ENCODE measurements at regions not wholly inside any gene's neighbourhood (a gene's known extent, or its start where the extent isn't known, plus 50 kb on each side); places are given as distances from the start of the nearest gene placed in this dataset.
"Not testable (repeated sequence)": the region's sequence is repeated elsewhere in the genome, so short reads cannot be mapped to it uniquely, and the experiment has no call there.

- DNase-seq (ENCODE audit: low read depth) = no peak
These were observed 892.1 kb upstream of the DDX18 start for GRCh38 chr2:116922414-116922813.

GRCh38 chr2:116924509-116924908, 890.0 kb upstream of the DDX18 start:
- DNase-seq (ENCODE audit: low read depth) = no peak

- DNase-seq (ENCODE audit: low read depth) = no peak
These were observed 879.2 kb upstream of the DDX18 start for GRCh38 chr2:116935097-116935814.

GRCh38 chr2:116948258-116948657, 866.2 kb upstream of the DDX18 start:
- no peak for DNase-seq (ENCODE audit: low read depth)

GRCh38 chr2:116949249-116949648, 865.2 kb upstream of the DDX18 start:
- no peak for DNase-seq (ENCODE audit: low read depth)

- DNase-seq (ENCODE audit: low read depth) = no peak
These were observed 862.2 kb upstream of the DDX18 start for GRCh38 chr2:116952254-116952653.

- no peak for DNase-seq (ENCODE audit: low read depth)
These were observed 858.8 kb upstream of the DDX18 start for GRCh38 chr2:116955646-116956045.

GRCh38 chr2:116975608-116976007, 838.9 kb upstream of the DDX18 start:
- no peak for DNase-seq (ENCODE audit: low read depth)

GRCh38 chr2:116979916-116980764, 834.4 kb upstream of the DDX18 start:
- DNase-seq (ENCODE audit: low read depth) = no peak

- DNase-seq (ENCODE audit: low read depth) = no peak
These were observed 827.0 kb upstream of the DDX18 start for GRCh38 chr2:116987447-116987846.

GRCh38 chr2:116988303-116988702, 826.2 kb upstream of the DDX18 start:
- DNase-seq (ENCODE audit: low read depth) = no peak

GRCh38 chr2:117019357-117019756, 795.1 kb upstream of the DDX18 start:
- DNase-seq (ENCODE audit: low read depth) = no peak

GRCh38 chr2:117027646-117028045, 786.8 kb upstream of the DDX18 start:
- DNase-seq (ENCODE audit: low read depth) = no peak

- DNase-seq (ENCODE audit: low read depth) = not testable (repeated sequence)
These were observed 785.8 kb upstream of the DDX18 start for GRCh38 chr2:117028708-117029107.

GRCh38 chr2:117055499-117056375, 758.8 kb upstream of the DDX18 start:
- DNase-seq (ENCODE audit: low read depth) = no peak

GRCh38 chr2:117056376-117056748, 758.1 kb upstream of the DDX18 start:
- DNase-seq (ENCODE audit: low read depth) = no peak

GRCh38 chr2:117057016-117057415, 757.5 kb upstream of the DDX18 start:
- DNase-seq (ENCODE audit: low read depth) = no peak

GRCh38 chr2:117058366-117058765, 756.1 kb upstream of the DDX18 start:
- DNase-seq (ENCODE audit: low read depth) = no peak

GRCh38 chr2:117064021-117064420, 750.5 kb upstream of the DDX18 start:
- DNase-seq (ENCODE audit: low read depth) = no peak

- DNase-seq (ENCODE audit: low read depth) = no peak
These were observed 748.6 kb upstream of the DDX18 start for GRCh38 chr2:117065912-117066311.

- DNase-seq (ENCODE audit: low read depth) = no peak
These were observed 746.6 kb upstream of the DDX18 start for GRCh38 chr2:117067900-117068299.

- DNase-seq (ENCODE audit: low read depth) = no peak
These were observed 746.1 kb upstream of the DDX18 start for GRCh38 chr2:117068371-117068770.
